Stimulated activated naive CD8-positive, alpha-beta T cell treated with anti-CD3 and anti-CD28 coated beads, Interleukin-15, amount 100 ng/mL, for 72 hours (primary cell): ENCODE measurements at regions not wholly inside any gene's neighbourhood (a gene's known extent, or its start where the extent isn't known, plus 50 kb on each side); places are given as distances from the start of the nearest gene placed in this dataset.
A peak's percentile ranks its signal among the peaks of the same experiment; 100 is the strongest.
"Not testable (repeated sequence)": the region's sequence is repeated elsewhere in the genome, so short reads cannot be mapped to it uniquely, and the experiment has no call there.

Experiments
- ATAC-seq: fragments of 150-1000 bp; cut with Tn5 transposase; 2 replicates; pipeline ENCODE4 v1.10.0; 2021; ENCODE audit warnings: mild to moderate bottlenecking, moderate library complexity
- DNase-seq, 2 donors: peaks; one replicate each; pipeline ENCODE4 v3.0.0; 2021 to 2022
- H3K27ac Mint-ChIP-seq, 2 donors: one replicate each; pipeline ENCODE4 v1.8.0; 2022; ENCODE audit warnings: mild to moderate bottlenecking in 2 of 2, mixed read lengths in 2 of 2, moderate library complexity in 2 of 2
- H3K27me3 Mint-ChIP-seq: one replicate; pipeline ENCODE4 v1.8.0; 2022; ENCODE audit warnings: mixed read lengths
- H3K4me1 Mint-ChIP-seq: one replicate; pipeline ENCODE4 v1.8.0; 2022; ENCODE audit warnings: mild to moderate bottlenecking, mixed read lengths
- H3K4me3 Mint-ChIP-seq, 2 donors: one replicate each; pipeline ENCODE4 v1.8.0; 2022; ENCODE audit warnings: mild to moderate bottlenecking in 2 of 2, mixed read lengths in 2 of 2, moderate library complexity in 1 of 2
- H3K9me3 Mint-ChIP-seq, 2 donors: one replicate each; pipeline ENCODE4 v1.8.0; 2022; ENCODE audit warnings: mixed read lengths in 2 of 2

- peak; percentile 46 for ATAC-seq
- H3K27me3 Mint-ChIP-seq: no peaks in the 10 kb centered on the region
- DNase-seq: no peak
- no peak overlapping the region for H3K4me3 Mint-ChIP-seq
- H3K9me3 Mint-ChIP-seq: peaks cover 4 to 7% of the 10 kb centered on the region in 2 donors
- no peaks in the 10 kb centered on the region for H3K4me1 Mint-ChIP-seq
- peak overlapping the region in 1 of 2 donors; percentile 34 for H3K27ac Mint-ChIP-seq
Observed at GRCh38 chr7:13800694-13801448, 188.6 kb downstream of the ETV1 start.

GRCh38 chr7:13801669-13802068 is 187.8 kb downstream of the ETV1 start:
- DNase-seq (no peak), ATAC-seq (no peak)
- H3K27ac Mint-ChIP-seq: no peak overlapping the region
- peaks cover 4 to 7% of the 10 kb centered on the region in 2 donors for H3K9me3 Mint-ChIP-seq
- H3K27me3 Mint-ChIP-seq: no peaks in the 10 kb centered on the region
- no peaks in the 10 kb centered on the region for H3K4me1 Mint-ChIP-seq
- no peak overlapping the region for H3K4me3 Mint-ChIP-seq

- Mint-ChIP-seq H3K4me3 (no peak overlapping the region), H3K27me3 (no peaks in the 10 kb centered on the region), H3K27ac (no peak overlapping the region), H3K4me1 (no peaks in the 10 kb centered on the region), H3K9me3 (peaks cover 4 to 7% of the 10 kb centered on the region in 2 donors)
- no peak for ATAC-seq
- no peak for DNase-seq
Observed at GRCh38 chr7:13802651-13803050, 186.8 kb downstream of the ETV1 start.

- H3K4me1 Mint-ChIP-seq: no peaks in the 10 kb centered on the region
- H3K27ac Mint-ChIP-seq: no peak overlapping the region
- DNase-seq (no peak), ATAC-seq (no peak)
- H3K27me3 Mint-ChIP-seq: no peaks in the 10 kb centered on the region
- H3K4me3 Mint-ChIP-seq: no peak overlapping the region
- H3K9me3 Mint-ChIP-seq: peaks cover 4 to 7% of the 10 kb centered on the region in 2 donors
Observed at GRCh38 chr7:13803134-13803533, 186.3 kb downstream of the ETV1 start.

GRCh38 chr7:13806089-13806867 is 183.2 kb downstream of the ETV1 start:
- not testable (repeated sequence) for H3K4me1 Mint-ChIP-seq, H3K27ac Mint-ChIP-seq, ATAC-seq, H3K9me3 Mint-ChIP-seq, DNase-seq, H3K27me3 Mint-ChIP-seq, H3K4me3 Mint-ChIP-seq

- not testable (repeated sequence) for H3K27ac Mint-ChIP-seq, H3K4me3 Mint-ChIP-seq, DNase-seq, ATAC-seq, H3K4me1 Mint-ChIP-seq, H3K27me3 Mint-ChIP-seq
- H3K9me3 Mint-ChIP-seq: peaks cover 11 to 30% of the 10 kb centered on the region in 2 donors
Observed at GRCh38 chr7:13817230-13817629, 172.2 kb downstream of the ETV1 start.

GRCh38 chr7:13821152-13821787 is 168.2 kb downstream of the ETV1 start:
- no peaks in the 10 kb centered on the region for H3K4me1 Mint-ChIP-seq
- no peak overlapping the region for H3K27ac Mint-ChIP-seq
- H3K9me3 Mint-ChIP-seq: peaks cover 6 to 7% of the 10 kb centered on the region in 2 donors
- no peak for ATAC-seq
- H3K4me3 Mint-ChIP-seq: no peak overlapping the region
- no peaks in the 10 kb centered on the region for H3K27me3 Mint-ChIP-seq
- no peak for DNase-seq

- Mint-ChIP-seq H3K4me1 (no peaks in the 10 kb centered on the region), H3K9me3 (peaks cover 6 to 7% of the 10 kb centered on the region in 2 donors), H3K27me3 (no peaks in the 10 kb centered on the region), H3K27ac (no peak overlapping the region), H3K4me3 (no peak overlapping the region)
- DNase-seq: no peak
- ATAC-seq: no peak
Observed at GRCh38 chr7:13822678-13823077, 166.8 kb downstream of the ETV1 start.

GRCh38 chr7:13826752-13827151 is 162.7 kb downstream of the ETV1 start:
- ATAC-seq (no peak), DNase-seq (no peak)
- no peak overlapping the region for H3K27ac Mint-ChIP-seq
- no peaks in the 10 kb centered on the region for H3K4me1 Mint-ChIP-seq
- H3K9me3 Mint-ChIP-seq: no peaks in the 10 kb centered on the region
- no peak overlapping the region for H3K4me3 Mint-ChIP-seq
- H3K27me3 Mint-ChIP-seq: no peaks in the 10 kb centered on the region

GRCh38 chr7:13827716-13828115 is 161.8 kb downstream of the ETV1 start:
- ATAC-seq: no peak

GRCh38 chr7:13829231-13829630 is 160.2 kb downstream of the ETV1 start:
- DNase-seq: no peak
- Mint-ChIP-seq H3K27ac (no peak overlapping the region), H3K4me3 (no peak overlapping the region), H3K9me3 (no peaks in the 10 kb centered on the region), H3K4me1 (no peaks in the 10 kb centered on the region), H3K27me3 (no peaks in the 10 kb centered on the region)
- no peak for ATAC-seq

More at GRCh38 chr7:13827716-13828115, 161.8 kb downstream of the ETV1 start:
- Mint-ChIP-seq H3K4me3 (no peak overlapping the region), H3K9me3 (no peaks in the 10 kb centered on the region), H3K27ac (no peak overlapping the region), H3K4me1 (no peaks in the 10 kb centered on the region), H3K27me3 (no peaks in the 10 kb centered on the region)
- no peak for DNase-seq

- Mint-ChIP-seq H3K9me3 (no peaks in the 10 kb centered on the region), H3K4me1 (no peaks in the 10 kb centered on the region), H3K4me3 (no peak overlapping the region), H3K27ac (no peak overlapping the region), H3K27me3 (no peaks in the 10 kb centered on the region)
- no peak for DNase-seq
- no peak for ATAC-seq
Observed at GRCh38 chr7:13829914-13830900, 159.3 kb downstream of the ETV1 start.

- no peaks in the 10 kb centered on the region for H3K27me3 Mint-ChIP-seq
- ATAC-seq (no peak), DNase-seq (no peak)
- no peak overlapping the region for H3K27ac Mint-ChIP-seq
- no peaks in the 10 kb centered on the region for H3K4me1 Mint-ChIP-seq
- no peak overlapping the region for H3K4me3 Mint-ChIP-seq
- H3K9me3 Mint-ChIP-seq: no peaks in the 10 kb centered on the region
Observed at GRCh38 chr7:13832346-13832745, 157.1 kb downstream of the ETV1 start.

GRCh38 chr7:13834328-13834761 is 155.1 kb downstream of the ETV1 start:
- no peak for DNase-seq
- Mint-ChIP-seq H3K4me3 (no peak overlapping the region), H3K4me1 (no peaks in the 10 kb centered on the region), H3K27me3 (no peaks in the 10 kb centered on the region), H3K27ac (no peak overlapping the region), H3K9me3 (no peaks in the 10 kb centered on the region)
- no peak for ATAC-seq

- H3K4me3 Mint-ChIP-seq: no peak overlapping the region
- H3K27me3 Mint-ChIP-seq: no peaks in the 10 kb centered on the region
- no peaks in the 10 kb centered on the region for H3K4me1 Mint-ChIP-seq
- H3K9me3 Mint-ChIP-seq: no peaks in the 10 kb centered on the region
- H3K27ac Mint-ChIP-seq: no peak overlapping the region
- no peak for DNase-seq
- no peak for ATAC-seq
Observed at GRCh38 chr7:13835442-13835841, 154.0 kb downstream of the ETV1 start.
